ENCODE measurements at regions not wholly inside any gene's neighbourhood (a gene's known extent, or its start where the extent isn't known, plus 50 kb on each side); places are given as distances from the start of the nearest gene placed in this dataset.

- Histone ChIP-seq H3K27me3 (no peaks in the 10 kb centered on the region), H3K36me3 (no peaks in the 10 kb centered on the region), H3K9me3 (replicated peaks in 1 of 11) (0 out of 22 replicates have a peak, but pooled peaks cover 0 to under 1% (median 0%) of the 10 kb centered on the region in 11 experiments), H3K9ac (no peak overlapping the region), H4K20me1 (no peaks in the 10 kb centered on the region), H3K4me2 (no peak overlapping the region), H3K4me3 (no peak overlapping the region), H3K27ac (no peak overlapping the region), H3K4me1 (no peaks in the 10 kb centered on the region)
- TF ChIP-seq Cebpa-rat (IDR thresholded peaks at IDR 0.05): no peak
Measured at GRCh38 chr5:26143259-26143658, 895.1 kb downstream of the CDH9 start.

- Histone ChIP-seq H3K9me3 (replicated peaks in 1 of 11) (peaks cover 0 to 5% (median 0%) of the 10 kb centered on the region in 11 experiments; a peak in 1 of 22 replicates), H4K20me1 (no peaks in the 10 kb centered on the region), H3K4me1 (peaks cover 0 to 9% (median 0%) of the 10 kb centered on the region in 10 experiments; a peak in 6 of 20 replicates), H3K27ac (no peak overlapping the region), H3K9ac (no peak overlapping the region), H3K4me2 (no peak overlapping the region), H3K36me3 (no peaks in the 10 kb centered on the region), H3K27me3 (no peaks in the 10 kb centered on the region), H3K4me3 (no peak overlapping the region)
- TF ChIP-seq Cebpa-rat (IDR thresholded peaks at IDR 0.05): no peak
Measured at GRCh38 chr5:26121338-26121737, 917.0 kb downstream of the CDH9 start.

- Histone ChIP-seq H3K36me3 (no peaks in the 10 kb centered on the region), H3K9ac (no peak overlapping the region), H3K9me3 (replicated peaks in 1 of 11) (no peaks in the 10 kb centered on the region), H3K27ac (no peak overlapping the region), H3K4me1 (no peaks in the 10 kb centered on the region), H3K4me3 (no peak overlapping the region), H3K27me3 (no peaks in the 10 kb centered on the region), H4K20me1 (no peaks in the 10 kb centered on the region), H3K4me2 (no peak overlapping the region)
- TF ChIP-seq Cebpa-rat (IDR thresholded peaks at IDR 0.05): no peak
Measured at GRCh38 chr5:26104175-26104574, 934.2 kb downstream of the CDH9 start.

GRCh38 chr5:26060212-26060611, 978.2 kb downstream of the CDH9 start:
- Histone ChIP-seq H3K27me3 (no peaks in the 10 kb centered on the region), H3K4me2 (no peak overlapping the region), H3K4me1 (no peaks in the 10 kb centered on the region), H3K4me3 (no peak overlapping the region), H3K36me3 (no peaks in the 10 kb centered on the region), H3K27ac (no peak overlapping the region), H3K9me3 (replicated peaks in 1 of 11) (no peaks in the 10 kb centered on the region), H3K9ac (no peak overlapping the region), H4K20me1 (no peaks in the 10 kb centered on the region)
- no peak for TF ChIP-seq Cebpa-rat (IDR thresholded peaks at IDR 0.05)

GRCh38 chr5:26054594-26054993, 983.8 kb downstream of the CDH9 start:
- no peak for TF ChIP-seq Cebpa-rat (IDR thresholded peaks at IDR 0.05)
- Histone ChIP-seq H3K36me3 (no peaks in the 10 kb centered on the region), H3K9me3 (replicated peaks in 1 of 11) (no peaks in the 10 kb centered on the region), H3K4me3 (no peak overlapping the region), H3K27ac (no peak overlapping the region), H3K27me3 (no peaks in the 10 kb centered on the region), H3K4me2 (no peak overlapping the region), H3K9ac (no peak overlapping the region), H3K4me1 (no peaks in the 10 kb centered on the region), H4K20me1 (no peaks in the 10 kb centered on the region)

- no peak for TF ChIP-seq Cebpa-rat (IDR thresholded peaks at IDR 0.05)
- H3K9me3 ChIP-seq (replicated peaks in 1 of 11): no peaks in the 10 kb centered on the region
- no peaks in the 10 kb centered on the region for H4K20me1 ChIP-seq
- no peak overlapping the region for H3K27ac ChIP-seq
- no peak overlapping the region for H3K4me3 ChIP-seq
- no peak overlapping the region for H3K4me2 ChIP-seq
- H3K9ac ChIP-seq: no peak overlapping the region
- no peaks in the 10 kb centered on the region for H3K27me3 ChIP-seq
- H3K36me3 ChIP-seq: no peaks in the 10 kb centered on the region
- H3K4me1 ChIP-seq: no peaks in the 10 kb centered on the region
Measured at GRCh38 chr5:26034813-26035212, 1003.6 kb downstream of the CDH9 start.

- Histone ChIP-seq H3K9ac (no peak overlapping the region), H4K20me1 (no peaks in the 10 kb centered on the region), H3K4me2 (no peak overlapping the region), H3K4me3 (no peak overlapping the region), H3K27ac (no peak overlapping the region), H3K27me3 (no peaks in the 10 kb centered on the region), H3K9me3 (replicated peaks in 1 of 11) (no peaks in the 10 kb centered on the region), H3K36me3 (no peaks in the 10 kb centered on the region), H3K4me1 (no peaks in the 10 kb centered on the region)
- TF ChIP-seq Cebpa-rat (IDR thresholded peaks at IDR 0.05): no peak
Measured at GRCh38 chr5:26031481-26031880, 1006.9 kb downstream of the CDH9 start.

- H3K4me2 ChIP-seq: no peak overlapping the region
- no peaks in the 10 kb centered on the region for H4K20me1 ChIP-seq
- no peak overlapping the region for H3K4me3 ChIP-seq
- no peaks in the 10 kb centered on the region for H3K9me3 ChIP-seq (replicated peaks in 1 of 11)
- H3K36me3 ChIP-seq: no peaks in the 10 kb centered on the region
- no peak overlapping the region for H3K9ac ChIP-seq
- TF ChIP-seq Cebpa-rat (IDR thresholded peaks at IDR 0.05): no peak
- H3K27me3 ChIP-seq: no peaks in the 10 kb centered on the region
- H3K4me1 ChIP-seq: no peaks in the 10 kb centered on the region
- H3K27ac ChIP-seq: no peak overlapping the region
Measured at GRCh38 chr5:26026044-26026443, 1012.3 kb downstream of the CDH9 start.

GRCh38 chr5:26024774-26025173, 1013.6 kb downstream of the CDH9 start:
- TF ChIP-seq Cebpa-rat (IDR thresholded peaks at IDR 0.05): no peak
- Histone ChIP-seq H3K27me3 (no peaks in the 10 kb centered on the region), H4K20me1 (no peaks in the 10 kb centered on the region), H3K9me3 (replicated peaks in 1 of 11) (no peaks in the 10 kb centered on the region), H3K4me2 (no peak overlapping the region), H3K9ac (no peak overlapping the region), H3K36me3 (no peaks in the 10 kb centered on the region), H3K4me3 (no peak overlapping the region), H3K4me1 (no peaks in the 10 kb centered on the region), H3K27ac (no peak overlapping the region)

GRCh38 chr5:26023361-26023760, 1015.0 kb downstream of the CDH9 start:
- Histone ChIP-seq H3K4me2 (no peak overlapping the region), H3K9me3 (replicated peaks in 1 of 11) (no peaks in the 10 kb centered on the region), H3K9ac (no peak overlapping the region), H3K36me3 (no peaks in the 10 kb centered on the region), H3K4me3 (no peak overlapping the region), H4K20me1 (no peaks in the 10 kb centered on the region), H3K27me3 (no peaks in the 10 kb centered on the region), H3K27ac (no peak overlapping the region), H3K4me1 (no peaks in the 10 kb centered on the region)
- no peak for TF ChIP-seq Cebpa-rat (IDR thresholded peaks at IDR 0.05)

Measured in BLaER1 treated with 17β-estradiol and CSF1 and Interleukin-3, amounts not matched to agents 10 nM and 100 nM (cell line).